HG02623 (cell line): ENCODE measurements at regions not wholly inside any gene's neighbourhood (a gene's known extent, or its start where the extent isn't known, plus 50 kb on each side); places are given as distances from the start of the nearest gene placed in this dataset.

ENCODE experiments used
- ATAC-seq: cut with Tn5 transposase; IDR thresholded peaks from one replicate; pipeline ENCODE4 v1.9.1; 2021; ENCODE audit warnings: moderate library complexity; ENCODE audit not compliant: unreplicated experiment

DNA sequence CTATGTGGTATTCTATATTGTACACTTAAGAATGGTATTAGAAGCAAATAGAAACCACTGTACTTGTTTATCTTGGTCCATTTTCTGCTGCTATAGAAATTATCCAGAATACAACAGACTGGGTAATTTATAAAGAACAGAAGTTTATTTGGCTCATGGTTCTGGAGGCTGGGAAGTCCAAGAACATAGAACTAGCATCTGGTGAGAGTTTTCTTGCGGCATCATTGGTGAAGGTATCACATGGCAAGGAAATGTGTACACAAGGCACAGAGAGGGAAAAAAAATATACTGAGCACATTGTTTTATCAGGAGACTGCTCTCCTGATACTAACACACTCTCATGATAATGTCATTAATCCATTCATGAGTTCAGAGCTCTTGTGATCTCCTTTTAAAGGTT lies 130.3 kb upstream of the STXBP6 start:
- no peak for ATAC-seq

DNA sequence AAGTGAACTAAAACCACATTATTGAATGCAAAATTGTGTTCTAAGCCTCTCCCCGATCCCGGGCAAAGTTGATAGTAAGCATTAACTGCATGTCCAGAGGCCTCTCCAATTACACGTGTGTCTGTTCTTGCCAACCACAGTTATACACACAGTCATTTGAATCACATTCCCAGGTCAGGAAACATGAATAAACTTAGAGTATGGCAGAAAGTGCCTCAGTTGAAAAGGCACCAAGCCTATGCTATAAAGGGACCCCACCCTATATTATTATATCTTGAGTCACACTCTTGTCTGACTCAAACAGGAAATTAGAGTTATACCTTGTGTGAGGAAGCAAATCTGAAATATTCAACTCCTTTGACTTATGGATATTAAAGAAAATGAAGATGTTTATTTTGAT lies 128.3 kb upstream of the STXBP6 start:
- ATAC-seq, result no peak

DNA sequence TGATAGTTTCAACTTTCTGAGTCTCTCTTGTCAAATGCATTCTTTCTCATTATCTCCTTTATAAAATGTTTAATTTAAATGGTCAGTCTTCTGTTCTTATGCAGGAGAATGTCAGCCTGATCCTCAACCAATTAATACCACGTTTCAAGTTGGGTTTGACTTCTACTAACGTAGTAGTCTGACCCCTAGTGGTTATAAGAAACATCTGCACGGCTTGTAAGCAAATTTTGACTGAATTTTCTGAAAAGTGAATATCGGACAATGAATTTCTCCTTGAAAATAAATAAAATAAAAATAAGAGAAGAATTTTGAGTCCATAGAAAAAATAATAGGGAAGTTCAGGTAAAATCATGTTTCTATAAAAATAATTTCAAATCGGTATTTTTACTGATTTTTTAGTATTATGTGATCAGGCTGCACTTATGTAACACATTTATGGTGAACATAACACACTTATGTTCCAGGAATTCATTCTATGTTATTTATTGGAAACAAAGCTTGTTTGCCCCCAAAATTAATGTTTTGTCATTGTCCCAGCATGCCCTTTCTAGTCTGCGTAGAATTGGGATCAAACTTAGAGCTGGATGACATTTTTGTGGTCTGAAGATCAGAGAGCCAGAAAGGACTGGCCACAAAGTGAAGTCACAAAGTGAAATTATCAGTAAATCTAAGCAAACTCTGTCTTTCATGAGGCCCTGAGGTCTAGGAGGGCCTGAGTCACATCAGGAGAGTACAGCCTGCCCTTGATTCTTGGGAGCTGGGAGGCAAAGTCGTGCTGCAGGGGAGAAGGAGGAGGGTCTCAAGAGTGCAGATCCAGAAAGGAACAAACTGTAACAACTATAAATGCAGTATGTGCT lies 101.2 kb upstream of the STXBP6 start:
- peak; percentile 47 for ATAC-seq

DNA sequence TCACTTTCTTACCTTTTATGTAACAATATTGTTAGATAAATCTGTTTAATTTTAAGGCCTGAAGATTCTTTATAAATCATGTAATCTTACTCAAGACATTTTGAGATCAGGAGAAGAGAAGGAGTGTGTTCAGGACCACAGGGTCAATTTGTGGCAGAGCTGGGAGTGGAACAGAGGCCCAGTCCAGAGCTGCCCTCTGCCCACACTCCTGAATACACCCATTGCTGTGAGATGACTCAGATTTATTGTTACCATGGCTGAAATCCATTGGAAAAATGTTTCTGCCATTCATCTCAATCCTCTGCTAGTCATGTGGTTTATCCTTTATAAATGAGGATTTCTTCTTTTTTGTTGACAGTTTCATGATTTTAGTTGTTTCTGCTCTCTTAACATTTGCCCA lies 100.5 kb upstream of the STXBP6 start:
- ATAC-seq, result no peak

DNA sequence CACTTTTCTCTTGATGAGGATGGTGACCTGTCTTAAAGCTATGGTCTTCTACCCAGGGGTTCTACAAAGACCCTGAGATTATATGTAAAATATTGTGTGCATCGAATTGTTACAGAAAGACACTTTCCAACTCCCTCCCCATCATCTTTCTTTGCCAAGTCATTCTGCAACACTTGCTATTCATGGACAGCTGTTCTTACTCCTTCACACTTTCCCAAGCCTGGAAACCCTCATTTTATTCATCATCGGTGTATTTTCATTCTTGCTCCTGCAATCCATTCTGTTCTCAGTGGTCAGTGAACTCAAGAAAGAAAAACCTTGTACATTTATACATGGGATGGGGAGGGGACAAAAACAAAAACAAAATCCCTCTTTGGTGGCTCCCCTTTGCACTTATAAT lies 90.5 kb upstream of the STXBP6 start:
- no peak for ATAC-seq

DNA sequence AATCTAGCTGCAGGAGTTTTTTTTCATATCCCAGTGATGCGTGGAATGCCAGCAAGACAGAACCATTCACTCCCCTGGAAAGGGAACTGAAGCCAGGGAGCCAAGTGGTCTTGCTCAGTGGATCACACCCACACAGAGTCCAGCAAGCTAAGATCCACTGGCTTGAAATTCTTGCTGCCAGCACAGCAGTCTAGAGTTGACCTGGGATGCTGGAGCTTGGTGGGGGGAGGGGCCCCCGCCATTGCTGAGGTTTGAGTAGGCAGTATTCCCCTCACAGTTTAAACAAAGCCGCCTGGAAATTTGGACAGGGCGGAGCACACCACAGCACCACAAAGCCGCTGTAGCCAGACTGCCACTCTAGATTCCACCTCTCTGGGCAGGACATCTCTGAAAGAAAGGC lies 86.9 kb upstream of the STXBP6 start:
- no peak for ATAC-seq

DNA sequence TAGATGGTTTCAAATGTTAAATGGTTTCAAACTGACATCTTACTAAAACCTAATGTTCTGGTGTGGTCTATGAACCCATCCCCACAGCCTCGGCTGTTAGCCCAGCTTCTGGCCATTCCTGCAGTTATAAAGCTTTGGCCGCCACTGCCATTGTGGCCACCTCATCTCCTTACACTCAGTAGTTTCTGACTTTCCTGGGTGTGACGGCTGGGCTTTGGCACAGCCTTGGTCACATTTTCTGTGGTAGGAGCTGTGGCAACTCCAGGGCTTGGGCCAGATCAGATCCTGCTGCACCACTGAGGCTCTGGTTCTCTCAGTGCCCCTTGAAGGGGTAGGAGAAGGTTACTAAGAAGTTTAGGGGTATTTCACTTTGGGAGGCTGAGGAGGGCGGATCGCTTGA lies 84.2 kb upstream of the STXBP6 start:
- no peak for ATAC-seq

DNA sequence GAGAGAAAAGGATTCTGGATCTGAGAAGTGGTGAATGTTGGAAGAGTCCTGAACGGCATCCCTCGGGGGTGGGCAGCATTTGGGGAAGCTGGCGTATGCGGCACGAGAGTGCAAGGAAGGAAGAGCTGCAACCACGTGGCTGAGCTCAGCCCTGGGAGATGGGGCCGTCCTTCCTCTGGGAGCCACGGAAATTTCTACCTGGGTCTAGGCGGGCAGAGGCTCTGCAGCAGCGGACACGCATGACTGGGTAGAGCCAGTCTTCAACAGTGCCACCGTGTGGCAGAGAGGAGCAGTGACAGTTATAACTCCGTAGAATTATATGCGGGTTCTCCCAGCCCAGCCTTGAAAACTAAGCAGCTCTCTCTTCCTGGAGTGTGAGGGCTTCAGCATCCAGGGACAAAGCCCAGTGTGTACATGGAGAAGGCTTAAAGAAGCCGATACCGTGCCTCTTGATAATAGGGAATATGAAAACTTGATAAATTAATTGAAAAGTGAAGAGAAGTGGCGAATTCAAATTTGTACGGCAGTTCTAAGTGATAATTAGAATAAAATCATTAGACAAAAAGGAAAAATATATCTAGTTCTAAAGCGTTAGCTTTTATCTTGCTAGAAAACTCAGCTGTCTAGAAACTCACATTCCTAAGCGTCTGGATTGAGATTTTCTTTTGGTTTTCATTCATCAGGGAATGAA lies 82.9 kb upstream of the STXBP6 start:
- ATAC-seq, result peak; percentile 87

DNA sequence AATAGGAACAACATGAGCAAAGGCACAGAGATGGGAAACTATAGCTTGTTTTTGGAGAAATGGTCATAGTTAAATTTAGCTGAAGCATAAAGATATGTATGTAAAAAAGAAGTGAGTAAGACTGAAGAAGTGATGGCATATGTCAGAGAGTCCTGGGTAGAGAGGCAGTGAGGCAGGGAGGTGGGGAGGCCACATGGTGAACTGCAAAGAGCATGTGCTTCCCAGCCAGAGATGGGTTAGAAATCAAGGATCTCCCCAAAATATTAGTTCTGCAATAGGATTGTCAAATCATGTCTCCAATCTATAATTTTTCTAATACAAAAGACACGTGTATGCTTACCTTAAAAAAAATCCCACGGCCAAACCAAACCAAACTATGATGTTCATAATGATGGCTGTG lies 82.1 kb upstream of the STXBP6 start:
- no peak for ATAC-seq

DNA sequence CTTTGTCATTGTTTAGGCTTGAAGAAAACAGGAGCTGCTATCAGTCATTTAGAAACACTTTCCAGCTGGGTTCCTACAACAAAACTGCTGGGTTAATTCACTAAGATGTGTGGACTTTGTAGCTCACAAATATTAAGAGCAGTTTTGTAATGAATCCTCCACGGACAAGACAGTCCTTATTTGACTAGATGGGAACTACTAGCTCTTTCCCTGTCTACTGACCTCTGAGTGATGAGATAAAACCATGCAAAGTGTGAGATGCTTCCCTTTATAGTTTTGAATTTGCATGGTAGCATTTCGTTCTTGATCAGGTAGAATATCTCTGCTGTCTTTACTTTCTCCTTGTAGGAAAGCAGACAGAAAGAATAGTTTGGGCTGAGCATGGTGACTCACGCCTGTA lies 72.9 kb upstream of the STXBP6 start:
- ATAC-seq, result no peak

DNA sequence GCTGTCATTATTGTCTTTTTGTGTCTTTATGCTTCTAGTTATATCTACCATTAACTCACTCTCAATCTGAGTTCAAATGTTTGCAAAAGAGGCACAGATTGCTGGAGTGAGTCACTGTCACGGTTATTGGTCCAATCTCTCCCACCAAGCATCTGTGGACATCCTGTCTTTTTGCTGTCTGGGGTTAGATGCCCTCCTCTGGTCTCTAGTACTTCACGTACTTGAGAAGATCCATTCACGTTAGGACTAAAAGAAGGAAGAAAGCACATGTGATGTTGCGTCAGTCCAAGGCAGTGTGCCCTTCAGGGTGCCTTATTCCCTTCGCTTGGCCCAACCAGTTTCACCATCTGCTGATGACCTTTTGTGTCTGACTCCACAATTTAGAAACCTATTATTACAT lies 72.3 kb upstream of the STXBP6 start:
- no peak for ATAC-seq

DNA sequence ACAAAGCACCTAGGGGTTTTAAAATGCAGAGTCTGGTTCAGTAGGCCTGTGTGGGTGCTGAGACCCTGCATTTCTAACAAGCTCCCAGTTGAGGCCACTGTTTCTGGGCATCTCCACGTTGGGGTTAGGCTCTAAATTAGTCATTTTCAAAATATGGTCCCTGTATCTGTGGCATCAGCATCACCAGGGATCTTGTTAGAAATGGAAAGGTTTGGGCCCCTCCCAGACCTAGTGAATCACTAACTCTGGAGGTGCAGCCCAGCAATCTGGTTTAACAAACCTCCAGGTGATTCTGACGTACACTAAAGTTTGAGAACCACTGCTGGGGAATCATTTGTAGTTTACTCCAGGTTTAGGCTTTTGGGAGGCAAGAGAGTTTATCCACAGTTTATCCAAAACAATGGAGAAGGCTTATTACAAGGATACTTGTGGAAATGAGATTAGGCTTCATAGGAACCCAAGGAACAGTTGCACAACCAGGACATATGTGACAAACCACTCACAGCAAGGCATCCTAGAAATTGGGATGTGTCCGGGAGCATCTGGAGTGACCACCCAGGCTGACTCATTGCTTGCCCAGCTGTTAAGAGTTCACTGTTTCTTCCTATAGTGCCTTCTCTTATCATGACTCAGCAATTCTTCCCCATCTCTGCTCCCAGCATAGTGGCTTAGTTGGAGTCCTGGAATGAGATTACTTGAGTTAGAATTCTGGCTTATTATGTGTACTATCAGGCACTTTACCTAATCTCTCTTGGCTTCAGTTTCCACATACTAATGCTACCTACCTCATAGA lies 71.6 kb upstream of the STXBP6 start:
- ATAC-seq, result no peak

DNA sequence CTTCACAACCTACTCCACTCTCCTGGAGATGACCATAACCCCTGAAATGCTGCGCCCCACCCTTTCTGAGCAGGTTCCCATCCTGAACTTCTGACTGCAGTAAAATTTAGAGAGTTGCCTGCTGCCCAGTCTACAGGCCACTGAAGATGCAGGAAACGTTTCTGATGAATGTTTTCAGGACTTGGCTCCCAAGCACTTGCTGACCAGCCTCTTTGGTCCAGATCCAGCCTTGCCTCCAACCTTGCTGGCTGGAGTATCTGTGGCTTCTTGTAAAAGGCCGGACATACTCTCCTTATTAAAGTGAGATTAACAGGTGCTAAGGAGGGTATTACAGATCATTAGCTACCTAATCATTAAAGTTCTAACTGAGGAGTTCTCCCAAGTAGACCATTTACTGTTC lies 70.3 kb upstream of the STXBP6 start:
- ATAC-seq, result no peak

DNA sequence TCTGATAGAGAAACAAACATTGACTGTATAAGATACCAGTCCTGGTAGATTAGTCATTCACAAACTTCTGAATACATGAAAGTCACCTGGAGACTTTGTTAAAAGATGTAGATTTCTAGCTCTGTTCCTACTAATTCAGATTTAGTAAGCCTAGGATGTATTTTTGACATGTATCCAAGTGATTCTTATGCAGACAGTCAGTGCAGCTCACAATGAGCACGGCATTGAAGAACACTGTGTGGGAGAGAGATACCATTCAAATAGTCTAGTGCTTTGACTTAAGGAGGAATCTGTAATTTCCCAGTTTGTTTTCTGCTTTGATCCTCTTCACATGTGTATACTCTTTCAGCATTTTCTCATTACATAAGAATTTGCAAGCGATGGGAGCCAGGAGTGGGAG lies 68.7 kb upstream of the STXBP6 start:
- no peak for ATAC-seq

DNA sequence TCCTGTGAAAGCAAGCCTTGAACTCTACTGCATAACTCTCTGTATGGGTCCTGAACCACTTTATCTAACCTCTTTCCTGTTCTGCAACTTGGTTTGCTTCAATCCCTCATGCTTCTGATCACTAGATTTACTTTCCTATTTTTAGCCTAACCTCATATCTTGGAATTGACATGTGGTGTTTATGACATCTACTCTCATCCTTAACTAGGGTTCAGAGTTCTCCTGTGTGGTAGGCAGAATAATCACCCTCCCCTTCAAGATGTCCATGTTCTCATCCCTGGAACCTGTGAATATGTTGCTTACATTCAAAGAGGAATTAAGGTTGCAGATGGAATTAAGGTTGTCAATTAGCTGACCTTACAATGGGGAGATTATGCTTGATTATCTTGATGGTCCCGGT lies 67.4 kb upstream of the STXBP6 start:
- no peak for ATAC-seq

DNA sequence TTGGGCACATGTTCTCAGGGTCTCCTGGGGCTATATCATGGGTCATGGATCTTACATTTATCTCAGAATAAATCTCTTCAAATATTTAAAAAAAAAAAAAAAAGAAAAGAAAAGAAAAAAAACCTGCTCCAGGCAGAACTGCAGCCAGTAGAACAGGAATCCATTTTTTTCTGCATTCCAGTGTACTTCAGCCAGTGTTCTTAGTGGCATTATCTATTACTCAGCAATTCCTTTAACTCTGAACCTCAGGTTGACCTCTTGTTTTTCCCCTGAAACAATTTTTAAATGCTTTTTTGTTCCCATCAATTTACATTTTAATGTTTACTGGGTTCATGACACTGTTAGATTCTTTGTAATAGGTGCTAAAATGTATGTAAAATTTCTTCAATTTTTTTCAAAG lies 66.7 kb upstream of the STXBP6 start:
- no peak for ATAC-seq

DNA sequence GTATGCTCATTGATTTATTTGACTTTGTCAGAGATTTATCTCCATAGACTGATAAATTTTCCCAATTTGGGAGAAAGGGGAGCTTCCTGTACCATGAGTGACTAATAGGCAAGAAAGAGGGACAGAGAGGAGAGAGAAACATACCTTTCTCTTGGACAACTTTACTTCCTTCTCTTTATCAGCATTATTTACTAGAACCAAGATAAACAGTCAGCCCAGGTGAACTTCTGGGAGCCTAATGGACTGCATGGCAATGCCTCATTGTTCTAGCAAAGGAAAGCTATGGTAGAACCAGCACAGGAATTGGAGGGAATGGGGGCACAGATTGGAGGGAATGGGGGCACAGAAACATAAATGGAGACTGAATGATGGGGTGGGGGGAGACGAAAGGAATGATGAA lies 63.4 kb upstream of the STXBP6 start:
- ATAC-seq, result no peak

DNA sequence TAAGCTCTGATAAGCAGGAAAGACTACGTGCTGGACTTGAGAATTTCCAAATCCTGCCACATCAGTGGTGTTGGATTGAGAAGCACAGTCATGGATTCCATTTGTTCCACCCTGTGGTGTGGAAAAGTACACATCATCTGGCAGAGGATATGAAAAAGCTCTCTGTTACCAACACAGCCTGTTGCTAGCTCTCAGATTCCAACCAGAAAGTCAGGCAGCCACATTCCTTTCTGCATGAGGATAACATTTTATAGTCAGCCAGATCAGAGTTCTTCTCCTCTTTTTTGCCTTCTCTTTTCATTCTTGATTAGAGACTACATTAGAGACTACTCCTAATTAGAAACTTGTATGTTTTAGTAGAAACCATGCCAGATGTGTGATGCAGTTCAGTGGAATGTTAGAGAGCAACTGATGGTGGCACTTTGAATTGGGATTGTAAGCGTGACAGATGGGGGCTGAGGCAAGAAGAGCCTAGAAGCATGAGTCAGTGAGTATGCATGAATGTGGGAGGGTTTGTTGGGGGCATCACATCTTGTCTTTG lies 61.2 kb upstream of the STXBP6 start:
- ATAC-seq, result no peak

DNA sequence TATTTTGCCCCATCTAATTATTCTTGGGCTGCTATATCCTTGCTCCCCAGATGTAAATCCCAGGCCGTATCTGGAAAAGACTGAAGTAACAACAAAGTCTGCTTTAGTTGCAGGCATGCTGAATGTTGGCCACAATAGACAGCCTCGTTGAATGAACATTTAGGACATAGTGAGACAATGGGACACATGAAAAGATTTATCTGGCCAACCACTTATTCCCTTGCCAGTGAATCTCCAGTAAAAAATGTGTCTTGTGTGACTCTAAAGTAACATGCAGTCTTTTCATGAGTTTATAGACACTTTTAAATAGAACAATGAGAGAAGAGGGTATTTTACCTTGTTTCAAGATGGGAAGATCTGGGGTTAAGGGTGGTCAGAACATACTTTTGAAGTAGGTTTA lies 60.2 kb upstream of the STXBP6 start:
- ATAC-seq, result no peak

DNA sequence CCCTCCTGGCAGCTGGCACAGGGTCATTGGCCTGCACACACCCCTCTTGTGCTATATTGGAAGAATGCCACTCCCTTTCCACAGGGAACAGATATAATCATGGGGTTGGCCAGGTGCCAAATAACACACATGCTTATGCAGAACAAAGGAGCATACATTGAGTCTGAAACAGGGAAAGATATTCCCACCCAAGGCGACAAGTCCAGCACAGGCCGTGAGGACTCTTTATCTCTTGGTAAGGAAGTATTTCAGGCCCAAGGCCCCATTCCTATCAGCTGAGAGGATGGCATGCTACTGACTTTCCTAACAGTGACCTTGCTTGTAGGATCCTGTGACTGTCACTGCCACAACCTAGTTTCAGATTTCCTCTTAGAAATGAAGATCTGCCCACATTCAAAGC lies 59.0 kb upstream of the STXBP6 start:
- ATAC-seq, result no peak

DNA sequence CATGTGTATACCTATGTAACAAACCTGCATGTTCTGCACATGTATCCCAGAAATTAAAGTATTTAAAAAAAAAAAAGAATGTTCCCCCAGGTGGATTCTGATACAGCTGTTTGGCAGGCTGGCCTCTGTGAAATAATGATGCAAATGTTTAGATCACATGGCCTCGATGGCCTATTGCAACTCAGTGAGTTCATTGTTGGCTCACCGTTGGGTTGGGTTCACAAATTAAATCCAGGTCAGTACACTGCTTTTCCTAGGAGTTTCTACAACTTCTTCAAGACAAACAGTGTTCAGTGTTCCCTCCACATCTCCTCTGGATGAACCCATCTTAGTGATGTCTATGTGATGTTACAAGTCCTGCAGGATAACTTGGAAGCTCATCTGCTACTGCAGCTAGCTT lies 58.3 kb upstream of the STXBP6 start:
- no peak for ATAC-seq

DNA sequence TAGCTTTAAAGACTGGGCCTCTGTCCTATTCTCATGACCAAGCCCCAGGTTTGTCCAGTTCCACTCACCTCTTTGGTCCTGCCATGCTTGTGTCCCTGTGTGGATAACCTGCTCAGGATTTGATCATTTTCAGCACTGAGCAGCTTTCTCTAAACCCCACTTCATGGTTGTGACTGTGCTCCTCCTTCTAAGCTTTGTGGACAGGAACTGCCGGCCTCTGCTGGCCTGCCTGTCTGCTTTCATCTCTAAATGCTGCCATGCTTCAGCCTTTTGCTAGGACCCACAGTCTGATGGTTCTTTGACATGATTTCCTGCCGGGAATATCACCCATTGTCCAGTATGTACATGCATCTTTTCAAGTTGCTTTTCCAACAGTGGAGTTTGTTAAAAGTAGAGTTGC lies 53.9 kb upstream of the STXBP6 start:
- no peak for ATAC-seq
